Superior temporal gyrus (tissue), 1 donor: ENCODE measurements at regions not wholly inside any gene's neighbourhood (a gene's known extent, or its start where the extent isn't known, plus 50 kb on each side); places are given as distances from the start of the nearest gene placed in this dataset.

Source experiments
- DNase-seq: peaks from one replicate; pipeline ENCODE4 v3.0.0-alpha.2; 2016; ENCODE audit errors: extremely low spot score

- no peak for DNase-seq
These were observed 286.2 kb upstream of the SALL3 start for GRCh38 chr18:78693429-78693828.

DNA sequence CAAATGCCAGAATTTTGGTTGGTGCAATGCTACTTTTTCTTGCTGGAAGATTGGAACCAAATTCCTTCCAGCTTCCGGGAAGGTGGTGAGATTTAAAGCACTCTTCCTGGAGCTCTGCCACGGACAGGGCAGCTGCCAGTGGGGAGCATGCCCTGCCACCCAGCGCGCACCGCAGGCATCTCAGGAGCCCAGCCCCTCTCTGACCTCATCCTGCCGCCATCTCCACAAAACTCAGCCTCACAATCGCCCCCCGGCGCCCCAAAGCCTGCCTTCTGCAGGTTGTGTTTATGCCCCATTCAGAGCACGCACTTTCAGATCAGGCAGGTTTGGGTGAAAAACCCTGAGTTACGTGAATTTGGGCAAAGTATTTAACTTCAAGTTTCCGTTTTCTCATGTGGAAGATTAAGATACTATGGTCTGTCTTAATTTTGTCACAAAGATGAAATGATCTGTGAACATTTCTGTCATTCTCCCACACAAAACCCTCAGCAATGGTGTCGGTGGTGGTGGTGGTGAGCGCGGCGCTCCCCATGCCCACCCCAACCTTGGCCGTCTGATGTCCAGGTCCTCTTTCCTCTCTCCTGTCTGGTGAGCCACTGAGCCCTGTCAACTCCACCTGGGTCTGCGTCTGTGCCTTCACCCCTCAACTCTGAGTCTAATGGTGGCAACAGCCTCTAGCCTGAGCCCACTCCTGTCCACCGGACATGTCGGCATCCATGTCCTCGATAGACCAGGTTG lies 282.8 kb upstream of the SALL3 start:
- no peak for DNase-seq

DNA sequence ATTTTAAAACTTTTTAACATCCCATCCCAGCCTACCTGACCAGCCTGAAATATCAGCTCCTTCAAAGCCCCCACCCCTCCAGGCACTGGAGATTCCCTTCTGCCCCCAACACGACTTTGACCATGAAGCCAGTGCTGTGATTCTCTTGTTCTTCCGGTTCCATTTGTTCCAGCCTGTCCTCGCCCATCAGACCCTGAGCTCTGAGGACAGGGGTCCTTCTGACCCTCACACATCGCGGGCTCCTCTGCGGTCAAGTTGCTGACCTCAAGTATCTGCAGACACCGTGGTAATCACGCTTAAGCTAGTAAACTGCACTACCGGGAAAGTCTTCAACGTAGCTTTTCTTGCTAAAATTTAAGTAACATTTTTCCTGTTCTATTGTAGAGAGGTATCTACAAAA lies 282.2 kb upstream of the SALL3 start:
- no peak for DNase-seq

DNA sequence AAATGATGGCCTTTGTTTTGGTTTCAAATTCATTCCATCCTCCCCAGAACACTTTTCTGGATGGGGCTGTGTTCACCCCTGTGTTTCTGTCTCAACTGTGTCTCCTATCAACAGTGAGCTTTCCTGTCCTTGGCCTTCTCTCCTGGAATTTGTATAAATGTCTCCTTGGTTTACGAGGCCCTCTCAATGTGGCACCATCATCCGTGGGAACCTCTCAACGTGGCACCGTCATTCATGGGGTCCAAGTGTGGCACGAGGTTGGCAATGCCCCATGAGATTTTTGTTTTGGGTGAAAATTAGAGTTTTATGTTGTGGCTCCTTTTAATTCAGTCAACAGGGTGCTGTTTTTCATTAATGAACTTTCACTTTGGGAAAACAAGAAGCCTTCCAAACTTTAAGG lies 280.7 kb upstream of the SALL3 start:
- DNase-seq, result no peak

- DNase-seq, result no peak
These were observed 280.1 kb upstream of the SALL3 start for GRCh38 chr18:78699499-78699898.

- peak; percentile 15 for DNase-seq
These were observed 277.7 kb upstream of the SALL3 start for GRCh38 chr18:78701771-78702396.

DNA sequence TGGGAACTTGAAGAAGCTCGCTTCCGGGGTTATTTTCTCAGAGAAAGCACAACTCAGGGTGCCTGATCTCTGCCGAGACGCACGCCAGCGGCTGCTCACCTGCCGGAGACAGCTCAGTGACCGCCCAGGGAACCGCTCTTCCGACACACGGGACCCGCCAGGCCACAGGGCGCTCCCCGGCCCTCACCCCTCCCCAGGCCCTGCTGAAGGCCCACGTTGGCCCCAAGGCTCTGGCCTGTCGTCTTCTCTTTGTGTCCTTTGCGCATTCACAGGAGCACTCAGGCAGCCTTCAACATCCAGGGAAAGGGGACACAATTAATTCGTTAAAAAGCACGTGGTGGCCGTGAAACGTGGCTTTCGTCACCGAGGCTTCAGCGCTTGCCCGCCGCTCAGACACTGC lies 276.3 kb upstream of the SALL3 start:
- no peak for DNase-seq

DNA sequence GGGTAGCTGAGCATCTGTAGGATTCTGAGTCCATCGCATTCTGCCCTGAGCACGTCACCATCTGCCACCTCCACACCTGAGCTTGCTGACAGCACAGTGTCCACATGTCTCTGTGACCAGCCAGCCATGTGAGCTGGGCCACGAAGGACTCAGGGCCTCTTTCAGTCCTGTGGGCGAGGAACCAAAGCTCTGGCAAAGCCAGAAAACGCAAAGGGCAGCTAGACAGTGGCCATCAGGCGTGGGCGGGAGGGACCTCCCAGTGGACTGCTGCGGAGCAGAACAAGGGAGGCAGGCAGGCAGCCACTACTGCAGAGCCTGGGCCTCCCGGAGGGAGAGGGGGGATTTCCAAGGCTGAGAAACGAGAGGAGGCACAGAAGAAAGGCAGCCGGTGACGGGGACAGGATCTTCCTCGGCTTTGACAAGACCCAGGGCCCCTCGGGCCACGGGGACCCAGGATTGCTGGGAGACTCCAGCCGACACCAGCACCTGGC lies 274.6 kb upstream of the SALL3 start:
- DNase-seq, result no peak

DNA sequence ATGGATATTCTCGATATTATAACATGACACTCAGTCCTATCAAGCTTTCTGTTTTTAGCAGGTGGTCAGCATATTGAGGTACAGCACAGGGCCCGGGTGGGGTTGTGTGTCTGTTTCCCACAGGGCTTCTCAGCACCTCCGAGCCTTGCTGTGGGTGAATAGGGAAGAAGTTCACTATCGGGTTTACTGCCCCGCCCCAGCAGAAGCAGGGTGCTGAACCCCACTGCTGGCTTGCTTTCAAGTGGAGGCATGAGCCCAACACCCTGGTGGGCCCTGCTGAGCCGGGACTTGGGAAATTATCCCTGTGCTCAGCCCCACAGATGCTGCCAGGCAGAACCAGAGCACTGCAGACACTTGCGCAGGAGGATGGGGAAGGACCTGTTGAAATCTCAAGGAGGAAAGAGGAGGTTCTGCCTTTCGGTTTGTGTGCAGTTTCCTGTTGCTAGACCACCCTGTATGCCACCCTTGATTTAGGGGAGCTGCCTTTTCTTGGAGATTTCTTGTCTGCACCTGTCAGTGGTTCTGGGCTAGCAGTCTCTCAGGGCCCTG lies 270.3 kb upstream of the SALL3 start:
- no peak for DNase-seq

DNA sequence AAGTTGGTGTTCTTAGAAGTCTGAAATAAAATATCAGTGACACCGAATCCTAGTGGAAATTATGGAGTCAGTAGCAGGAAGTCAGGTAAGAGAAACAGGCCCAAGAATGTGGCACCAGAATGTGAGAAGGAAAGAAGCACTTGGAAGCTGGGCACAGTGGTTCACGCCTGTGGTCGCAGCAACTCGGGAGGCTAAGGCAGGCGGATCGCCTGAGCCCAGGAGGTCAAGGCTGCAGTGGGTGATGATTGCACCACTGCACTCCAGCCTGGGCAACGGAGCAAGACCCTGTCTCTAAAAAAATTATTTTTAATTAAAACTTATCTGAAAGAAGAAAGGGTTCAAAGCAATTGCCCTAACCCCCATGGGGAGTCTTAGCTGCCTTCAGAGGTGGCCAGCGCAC lies 268.3 kb upstream of the SALL3 start:
- no peak for DNase-seq

DNA sequence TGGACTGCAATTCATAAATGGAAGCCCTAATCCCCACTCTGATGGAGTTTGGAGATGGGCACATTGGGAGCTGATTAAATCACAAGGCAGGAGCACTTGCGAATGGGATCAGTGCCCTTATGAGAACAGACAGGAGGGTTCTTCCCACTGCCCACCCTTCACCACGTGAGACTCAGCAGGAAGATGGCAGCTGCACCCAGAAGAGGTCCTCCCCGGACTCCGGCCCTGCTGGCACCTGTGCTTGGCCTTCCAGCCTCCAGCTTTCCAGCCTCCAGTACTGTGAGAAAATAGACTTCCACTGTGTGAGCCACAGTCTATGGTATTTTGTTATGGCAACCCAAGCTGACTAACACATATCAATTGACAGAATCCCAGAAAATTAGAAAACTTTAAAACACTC lies 267.6 kb upstream of the SALL3 start:
- no peak for DNase-seq

- DNase-seq, result no peak
These were observed 266.5 kb upstream of the SALL3 start for GRCh38 chr18:78713069-78713468.

GRCh38 chr18:78713726-78714125 lies 265.9 kb upstream of the SALL3 start:
- no peak for DNase-seq

GRCh38 chr18:78716022-78716421 lies 263.6 kb upstream of the SALL3 start:
- no peak for DNase-seq

DNA sequence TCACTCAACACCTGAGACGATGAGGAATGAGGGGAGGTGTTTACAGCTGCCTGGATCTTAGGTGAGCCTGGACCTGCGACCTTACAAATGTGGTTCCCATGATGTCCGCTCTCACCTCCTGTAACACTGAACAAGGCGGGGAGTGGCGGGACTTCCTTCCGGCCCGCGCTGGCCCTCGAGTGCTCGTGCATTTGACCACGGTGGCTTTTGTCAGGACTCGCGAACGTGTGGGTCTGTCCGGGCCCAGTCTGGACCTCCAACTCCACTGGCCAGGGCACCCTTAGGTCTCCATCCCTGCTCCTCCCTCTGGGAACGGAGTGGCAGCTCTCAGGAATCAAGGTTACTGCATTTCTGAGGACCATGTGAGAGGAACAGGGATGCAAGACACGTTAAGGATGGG lies 263.0 kb upstream of the SALL3 start:
- DNase-seq, result no peak

DNA sequence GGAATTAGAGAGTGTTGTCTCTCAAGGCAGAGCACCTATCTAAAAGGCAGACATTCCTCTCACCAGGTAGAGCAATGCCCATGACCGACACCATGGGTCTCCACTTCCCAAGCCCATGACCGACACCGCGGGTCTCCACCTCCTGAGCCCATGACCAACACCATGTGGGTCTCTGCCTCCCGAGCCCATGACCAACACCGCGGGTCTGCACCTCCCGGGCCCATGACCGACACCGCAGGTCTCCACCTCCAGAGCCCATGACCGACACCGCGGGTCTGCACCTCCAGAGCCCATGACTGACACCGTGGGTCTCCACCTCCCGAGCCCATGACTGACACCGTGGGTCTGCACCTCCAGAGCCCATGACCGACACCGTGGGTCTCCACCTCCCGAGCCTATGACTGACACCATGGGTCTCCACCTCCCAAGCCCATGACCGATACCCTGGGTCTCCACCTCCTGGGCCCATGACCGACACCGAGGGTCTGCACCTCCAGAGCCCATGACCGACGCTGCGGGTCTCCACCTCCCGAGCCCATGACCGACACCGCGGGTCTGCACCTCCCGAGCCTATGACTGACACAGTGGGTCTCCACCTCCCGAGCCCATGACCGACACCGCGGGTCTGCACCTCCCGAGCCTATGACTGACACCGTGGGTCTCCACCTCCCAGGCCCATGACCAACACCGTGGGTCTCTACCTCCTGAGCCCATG lies 262.4 kb upstream of the SALL3 start:
- no peak for DNase-seq

DNA sequence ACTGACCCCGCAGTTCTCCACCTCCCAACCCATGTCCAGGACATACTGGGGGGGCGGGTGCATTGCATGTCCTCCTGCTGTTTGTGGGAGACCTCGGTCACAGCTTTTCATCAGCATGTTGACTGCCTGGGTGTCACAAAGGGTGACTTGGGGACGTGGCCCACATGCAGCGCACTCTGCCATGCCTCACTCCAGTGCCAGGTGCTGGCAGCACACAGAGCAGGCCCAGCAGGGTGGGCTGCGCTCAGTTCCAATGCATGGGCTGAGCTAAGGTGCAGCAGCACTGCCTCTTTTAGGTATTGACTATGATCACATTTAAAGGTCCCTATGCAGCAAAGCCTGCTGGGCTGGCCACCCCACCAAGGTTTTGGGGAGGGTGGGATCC lies 261.9 kb upstream of the SALL3 start:
- no peak for DNase-seq

GRCh38 chr18:78719821-78720220 lies 259.8 kb upstream of the SALL3 start:
- DNase-seq, result no peak

- no peak for DNase-seq
These were observed 259.0 kb upstream of the SALL3 start for GRCh38 chr18:78720456-78721237.

- DNase-seq, result no peak
These were observed 258.3 kb upstream of the SALL3 start for GRCh38 chr18:78721238-78721875.

DNA sequence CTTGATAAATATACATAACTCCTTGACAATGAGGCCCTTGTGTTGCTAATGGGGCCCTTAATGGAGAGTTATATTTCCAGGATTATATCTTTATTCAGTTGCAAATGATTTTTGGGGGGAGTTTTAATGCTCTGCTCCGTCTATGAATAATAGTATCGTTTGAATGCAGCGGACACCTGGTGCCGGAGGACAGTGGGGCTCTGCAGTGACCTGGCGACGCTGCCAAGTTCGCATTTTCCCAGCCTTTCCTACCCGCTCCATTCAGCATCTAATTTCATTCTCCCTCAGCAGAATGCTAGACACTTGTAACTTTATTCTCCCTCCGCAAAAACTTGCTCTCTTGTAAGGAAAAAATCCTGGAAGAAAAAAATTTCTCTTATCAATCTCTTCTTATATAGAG lies 257.6 kb upstream of the SALL3 start:
- DNase-seq, result peak; percentile 20
